Testis (tissue), 2 donors: ENCODE measurements at regions not wholly inside any gene's neighbourhood (a gene's known extent, or its start where the extent isn't known, plus 50 kb on each side); places are given as distances from the start of the nearest gene placed in this dataset.

Experiments used
- POLR2A ChIP-seq: fragments of 450-650 bp; IDR thresholded peaks from one replicate; pipeline ENCODE4 v1.6.1; 2017; ENCODE audit warnings: antibody characterized with exemption, mild to moderate bottlenecking, moderate library complexity
- TF ChIP-seq, protein P1 (sequence below), 3 experiments: fragments of 450-650 bp in 2 of 3; fragments of 200-600 bp in 1 of 3; sonication (generic) in 1 of 3; IDR thresholded peaks; one replicate each; pipeline ENCODE4 v1.5.1; 2016 to 2019; ENCODE audit warnings: antibody characterized with exemption in 3 of 3, mild to moderate bottlenecking in 2 of 3, moderate library complexity in 1 of 3

GRCh38 chr9:17928768-17929167 is 349.9 kb downstream of the SH3GL2 start:
- TF ChIP-seq, protein P1, sequence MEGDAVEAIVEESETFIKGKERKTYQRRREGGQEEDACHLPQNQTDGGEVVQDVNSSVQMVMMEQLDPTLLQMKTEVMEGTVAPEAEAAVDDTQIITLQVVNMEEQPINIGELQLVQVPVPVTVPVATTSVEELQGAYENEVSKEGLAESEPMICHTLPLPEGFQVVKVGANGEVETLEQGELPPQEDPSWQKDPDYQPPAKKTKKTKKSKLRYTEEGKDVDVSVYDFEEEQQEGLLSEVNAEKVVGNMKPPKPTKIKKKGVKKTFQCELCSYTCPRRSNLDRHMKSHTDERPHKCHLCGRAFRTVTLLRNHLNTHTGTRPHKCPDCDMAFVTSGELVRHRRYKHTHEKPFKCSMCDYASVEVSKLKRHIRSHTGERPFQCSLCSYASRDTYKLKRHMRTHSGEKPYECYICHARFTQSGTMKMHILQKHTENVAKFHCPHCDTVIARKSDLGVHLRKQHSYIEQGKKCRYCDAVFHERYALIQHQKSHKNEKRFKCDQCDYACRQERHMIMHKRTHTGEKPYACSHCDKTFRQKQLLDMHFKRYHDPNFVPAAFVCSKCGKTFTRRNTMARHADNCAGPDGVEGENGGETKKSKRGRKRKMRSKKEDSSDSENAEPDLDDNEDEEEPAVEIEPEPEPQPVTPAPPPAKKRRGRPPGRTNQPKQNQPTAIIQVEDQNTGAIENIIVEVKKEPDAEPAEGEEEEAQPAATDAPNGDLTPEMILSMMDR (IDR thresholded peaks at IDR 0.05) = no peak
- TF ChIP-seq POLR2A = no peak
